ENCODE measurements at regions not wholly inside any gene's neighbourhood (a gene's known extent, or its start where the extent isn't known, plus 50 kb on each side); places are given as distances from the start of the nearest gene placed in this dataset.

- DNase-seq, result no peak
Observed at GRCh38 chr14:38073641-38074040, 134.1 kb upstream of the SSTR1 start.

GRCh38 chr14:38074081-38074480, 133.6 kb upstream of the SSTR1 start:
- no peak for DNase-seq

- DNase-seq, result no peak
Observed at GRCh38 chr14:38074754-38075153, 132.9 kb upstream of the SSTR1 start.

GRCh38 chr14:38078393-38078792, 129.3 kb upstream of the SSTR1 start:
- no peak for DNase-seq

- DNase-seq, result no peak
Observed at GRCh38 chr14:38079268-38079667, 128.4 kb upstream of the SSTR1 start.

GRCh38 chr14:38079886-38080285, 127.8 kb upstream of the SSTR1 start:
- no peak for DNase-seq

- DNase-seq, result no peak
Observed at GRCh38 chr14:38080696-38081095, 127.0 kb upstream of the SSTR1 start.

- no peak for DNase-seq
Observed at GRCh38 chr14:38083039-38083438, 124.7 kb upstream of the SSTR1 start.

- DNase-seq, result no peak
Observed at GRCh38 chr14:38089123-38089522, 118.6 kb upstream of the SSTR1 start.

GRCh38 chr14:38090506-38090905, 117.2 kb upstream of the SSTR1 start:
- no peak for DNase-seq

GRCh38 chr14:38098074-38098836, 109.4 kb upstream of the SSTR1 start:
- DNase-seq, result no peak

GRCh38 chr14:38101679-38102078, 106.0 kb upstream of the SSTR1 start:
- no peak for DNase-seq

- no peak for DNase-seq
Observed at GRCh38 chr14:38103542-38104225, 104.0 kb upstream of the SSTR1 start.

GRCh38 chr14:38105106-38105702, 102.5 kb upstream of the SSTR1 start:
- no peak for DNase-seq

- no peak for DNase-seq
Observed at GRCh38 chr14:38107216-38107631, 100.5 kb upstream of the SSTR1 start.

GRCh38 chr14:38108681-38109080, 99.0 kb upstream of the SSTR1 start:
- no peak for DNase-seq

- DNase-seq, result no peak
Observed at GRCh38 chr14:38110258-38110657, 97.4 kb upstream of the SSTR1 start.

GRCh38 chr14:38111046-38111445, 96.7 kb upstream of the SSTR1 start:
- DNase-seq, result no peak

GRCh38 chr14:38113546-38113945, 94.2 kb upstream of the SSTR1 start:
- no peak for DNase-seq

- DNase-seq, result no peak
Observed at GRCh38 chr14:38116895-38117294, 90.8 kb upstream of the SSTR1 start.

- no peak for DNase-seq
Observed at GRCh38 chr14:38120109-38120508, 87.6 kb upstream of the SSTR1 start.

GRCh38 chr14:38121320-38122020, 86.2 kb upstream of the SSTR1 start:
- DNase-seq, result no peak

- DNase-seq, result no peak
Observed at GRCh38 chr14:38122241-38122640, 85.5 kb upstream of the SSTR1 start.

- no peak for DNase-seq
Observed at GRCh38 chr14:38124506-38124905, 83.2 kb upstream of the SSTR1 start.

Data from activated T-cell treated with anti-CD3 and anti-CD28 coated beads for 4 hours (primary cell).